Endodermal cell (in vitro differentiated cells): ENCODE measurements at regions not wholly inside any gene's neighbourhood (a gene's known extent, or its start where the extent isn't known, plus 50 kb on each side); places are given as distances from the start of the nearest gene placed in this dataset.

Source experiments
- DNase-seq: peaks from one replicate; pipeline ENCODE4 v3.0.0-alpha.2; 2017
- H3K27ac ChIP-seq: 2 replicates; pipeline ENCODE4 v1.5.1; 2013; ENCODE audit warnings: mild to moderate bottlenecking, low read depth, low read length, moderate library complexity
- H3K27me3 ChIP-seq: 2 replicates; pipeline ENCODE4 v1.6.1; 2013; ENCODE audit warnings: mild to moderate bottlenecking, low read length, moderate library complexity; ENCODE audit not compliant: insufficient read depth, control insufficient read depth, poor library complexity, severe bottlenecking
- H3K36me3 ChIP-seq: 2 replicates; pipeline ENCODE4 v1.7.0; 2013; ENCODE audit warnings: mild to moderate bottlenecking, low read length, moderate library complexity; ENCODE audit not compliant: control insufficient read depth, insufficient read depth
- H3K4me1 ChIP-seq: one replicate; pipeline ENCODE4 v1.7.0; 2013; ENCODE audit warnings: low read length; ENCODE audit not compliant: control insufficient read depth, insufficient read depth
- H3K4me3 ChIP-seq: 2 replicates; pipeline ENCODE4 v1.5.1; 2013; ENCODE audit warnings: mild to moderate bottlenecking, low read length, moderate library complexity
- H3K9ac ChIP-seq: 2 replicates; pipeline ENCODE4 v1.6.1; 2013; ENCODE audit warnings: mild to moderate bottlenecking, low read length, moderate library complexity; ENCODE audit not compliant: poor library complexity, severe bottlenecking; ENCODE audit errors: extremely low read depth
- H3K9me3 ChIP-seq: 2 replicates; pipeline ENCODE4 v1.6.1; 2013; ENCODE audit warnings: mild to moderate bottlenecking, low read length, moderate library complexity; ENCODE audit not compliant: control insufficient read depth
- H3K27ac Mint-ChIP-seq: 2 replicates; pipeline ENCODE4 v1.8.0; 2020; ENCODE audit warnings: mixed read lengths
- H3K27me3 Mint-ChIP-seq: 2 replicates; pipeline ENCODE4 v1.8.0; 2021; ENCODE audit warnings: mild to moderate bottlenecking, mixed read lengths; ENCODE audit not compliant: insufficient read depth
- H3K36me3 Mint-ChIP-seq: 2 replicates; pipeline ENCODE4 v1.8.0; 2020; ENCODE audit warnings: low read depth, mixed read lengths
- H3K4me1 Mint-ChIP-seq: 2 replicates; pipeline ENCODE4 v1.8.0; 2020; ENCODE audit warnings: mixed read lengths
- H3K4me3 Mint-ChIP-seq: 2 replicates; pipeline ENCODE4 v1.8.0; 2020; ENCODE audit warnings: mild to moderate bottlenecking, moderate library complexity, mixed read lengths
- H3K9me3 Mint-ChIP-seq: 2 replicates; pipeline ENCODE4 v1.8.0; 2020; ENCODE audit warnings: mild to moderate bottlenecking, mixed read lengths
- WGBS, 2 experiments: methylation state at CpG; one replicate each; pipeline versions ENCODE4 v1.1.5 to v1.1.7; 2013; ENCODE audit warnings: missing lambda C conversion rate in 2 of 2, mixed read lengths in 1 of 2; ENCODE audit not compliant: insufficient coverage in 1 of 2, insufficient read length in 1 of 2; 5-methylcytosine and 5-hydroxymethylcytosine counted together
- TF ChIP-seq, protein P1 (sequence below): fragments of 200-600 bp; sonication (generic); conservative IDR thresholded peaks from 2 replicates; pipeline ENCODE4 v1.5.0; 2021; ENCODE audit warnings: antibody characterized with exemption, mild to moderate bottlenecking

- Histone ChIP-seq H3K36me3 (no peaks in the 10 kb centered on the region), H3K4me1 (no peaks in the 10 kb centered on the region), H3K27me3 (no peaks in the 10 kb centered on the region), H3K27ac (peak overlapping the region; percentile 99), H3K9me3 (no peaks in the 10 kb centered on the region), H3K9ac (no peak overlapping the region), H3K4me3 (no peak overlapping the region)
- H3K9me3 Mint-ChIP-seq, result peaks cover 20% of the 10 kb centered on the region
- DNase-seq, result peak; percentile 28
- peaks cover 7% of the 10 kb centered on the region for H3K36me3 Mint-ChIP-seq
- no peaks in the 10 kb centered on the region for H3K4me1 Mint-ChIP-seq
- TF ChIP-seq, protein P1, sequence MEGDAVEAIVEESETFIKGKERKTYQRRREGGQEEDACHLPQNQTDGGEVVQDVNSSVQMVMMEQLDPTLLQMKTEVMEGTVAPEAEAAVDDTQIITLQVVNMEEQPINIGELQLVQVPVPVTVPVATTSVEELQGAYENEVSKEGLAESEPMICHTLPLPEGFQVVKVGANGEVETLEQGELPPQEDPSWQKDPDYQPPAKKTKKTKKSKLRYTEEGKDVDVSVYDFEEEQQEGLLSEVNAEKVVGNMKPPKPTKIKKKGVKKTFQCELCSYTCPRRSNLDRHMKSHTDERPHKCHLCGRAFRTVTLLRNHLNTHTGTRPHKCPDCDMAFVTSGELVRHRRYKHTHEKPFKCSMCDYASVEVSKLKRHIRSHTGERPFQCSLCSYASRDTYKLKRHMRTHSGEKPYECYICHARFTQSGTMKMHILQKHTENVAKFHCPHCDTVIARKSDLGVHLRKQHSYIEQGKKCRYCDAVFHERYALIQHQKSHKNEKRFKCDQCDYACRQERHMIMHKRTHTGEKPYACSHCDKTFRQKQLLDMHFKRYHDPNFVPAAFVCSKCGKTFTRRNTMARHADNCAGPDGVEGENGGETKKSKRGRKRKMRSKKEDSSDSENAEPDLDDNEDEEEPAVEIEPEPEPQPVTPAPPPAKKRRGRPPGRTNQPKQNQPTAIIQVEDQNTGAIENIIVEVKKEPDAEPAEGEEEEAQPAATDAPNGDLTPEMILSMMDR, result no peak
- WGBS, 2 experiments, result 84 to 94% methylated on average over 9 to 27 of the region's 27 CpGs
- H3K27ac Mint-ChIP-seq, result no peak overlapping the region
- no peaks in the 10 kb centered on the region for H3K27me3 Mint-ChIP-seq
- no peak overlapping the region for H3K4me3 Mint-ChIP-seq
Observed at GRCh38 chr2:128370468-128371247, 52.0 kb upstream of the HS6ST1 start.

- H3K9me3 Mint-ChIP-seq, result peaks cover 20% of the 10 kb centered on the region
- TF ChIP-seq, protein P1, result no peak
- no peaks in the 10 kb centered on the region for H3K27me3 Mint-ChIP-seq
Observed at GRCh38 chr2:128371248-128371630, 52.6 kb upstream of the HS6ST1 start.

GRCh38 chr2:128371648-128372345, 53.1 kb upstream of the HS6ST1 start:
- no peaks in the 10 kb centered on the region for H3K36me3 ChIP-seq
- Mint-ChIP-seq H3K27ac (no peak overlapping the region), H3K4me1 (no peaks in the 10 kb centered on the region), H3K27me3 (no peaks in the 10 kb centered on the region), H3K36me3 (peaks cover 7% of the 10 kb centered on the region), H3K9me3 (peaks cover 20% of the 10 kb centered on the region), H3K4me3 (no peak overlapping the region)
- H3K27me3 ChIP-seq, result no peaks in the 10 kb centered on the region
- H3K4me3 ChIP-seq, result no peak overlapping the region
- no peak overlapping the region for H3K27ac ChIP-seq
- no peaks in the 10 kb centered on the region for H3K4me1 ChIP-seq
- DNase-seq, result peak; percentile 30
- no peak overlapping the region for H3K9ac ChIP-seq
- no peaks in the 10 kb centered on the region for H3K9me3 ChIP-seq
- TF ChIP-seq, protein P1, result no peak
- 94 to 98% methylated on average over 8 to 11 of the region's 11 CpGs for WGBS, 2 experiments

More at GRCh38 chr2:128371248-128371630, 52.6 kb upstream of the HS6ST1 start:
- H3K4me1 Mint-ChIP-seq, result no peaks in the 10 kb centered on the region
- Histone ChIP-seq H3K9ac (no peak overlapping the region), H3K4me3 (no peak overlapping the region), H3K27ac (peak overlapping the region; percentile 99), H3K4me1 (no peaks in the 10 kb centered on the region), H3K36me3 (no peaks in the 10 kb centered on the region), H3K9me3 (no peaks in the 10 kb centered on the region), H3K27me3 (no peaks in the 10 kb centered on the region)
- H3K4me3 Mint-ChIP-seq, result no peak overlapping the region
- peaks cover 7% of the 10 kb centered on the region for H3K36me3 Mint-ChIP-seq
- WGBS, 2 experiments, result 94 to 100% methylated on average over 2 to 7 of the region's 8 CpGs
- no peak overlapping the region for H3K27ac Mint-ChIP-seq
- no peak for DNase-seq
